ENCODE measurements at regions not wholly inside any gene's neighbourhood (a gene's known extent, or its start where the extent isn't known, plus 50 kb on each side); places are given as distances from the start of the nearest gene placed in this dataset.

GRCh38 chr2:215487002-215487372 is 51.1 kb upstream of the FN1 start:
- no peak for DNase-seq

GRCh38 chr2:215486291-215487001 is 50.6 kb upstream of the FN1 start:
- no peak for DNase-seq

Measured in fibroblast of skin of scalp (primary cell).